Neural cell (in vitro differentiated cells): ENCODE measurements at regions not wholly inside any gene's neighbourhood (a gene's known extent, or its start where the extent isn't known, plus 50 kb on each side); places are given as distances from the start of the nearest gene placed in this dataset.

Source experiments
- H2AFZ ChIP-seq: fragments of 200-600, 300-800 bp; sonication (generic), shearing (Covaris generic); 2 replicates; pipeline ENCODE4 v1.6.0; 2014; ENCODE audit warnings: low read depth, mild to moderate bottlenecking, antibody characterized with exemption, low read length, moderate library complexity
- H3F3A ChIP-seq: fragments of 200-600 bp; shearing (Covaris generic); 2 replicates; pipeline ENCODE4 v1.6.1; 2016; ENCODE audit warnings: mild to moderate bottlenecking, moderate library complexity, mixed read lengths, antibody characterized with exemption, low read length; ENCODE audit not compliant: insufficient read depth, poor library complexity, severe bottlenecking
- H3K27ac ChIP-seq: fragments of 200-600, 300-800 bp; sonication (generic), shearing (Covaris generic); 2 replicates; pipeline ENCODE4 v1.5.1; 2014; ENCODE audit warnings: mild to moderate bottlenecking, low read length, moderate library complexity
- H3K27me3 ChIP-seq: fragments of 300-800, 200-600 bp; sonication (generic), shearing (Covaris generic); 2 replicates; pipeline ENCODE4 v1.6.0; 2014; ENCODE audit warnings: mild to moderate bottlenecking, low read depth, low read length, moderate library complexity; ENCODE audit not compliant: insufficient read depth
- H3K36me3 ChIP-seq: fragments of 300-800, 200-600 bp; sonication (generic), shearing (Covaris generic); 2 replicates; pipeline ENCODE4 v1.5.1; 2014; ENCODE audit warnings: mild to moderate bottlenecking, antibody characterized with exemption, low read length, moderate library complexity; ENCODE audit not compliant: insufficient read depth
- H3K4me2 ChIP-seq: fragments of 300-800, 200-600 bp; sonication (generic), shearing (Covaris generic); 2 replicates; pipeline ENCODE4 v1.6.0; 2014; ENCODE audit warnings: mild to moderate bottlenecking, low read length
- H3K4me3 ChIP-seq: fragments of 300-800, 200-600 bp; sonication (generic), shearing (Covaris generic); 2 replicates; pipeline ENCODE4 v1.5.1; 2014; ENCODE audit warnings: mild to moderate bottlenecking, low read length, moderate library complexity
- H3K79me2 ChIP-seq: fragments of 200-600 bp; shearing (Covaris generic); replicated peaks from 2 replicates; pipeline ENCODE4 v1.6.0; 2014; ENCODE audit warnings: mild to moderate bottlenecking, low read length, moderate library complexity; ENCODE audit not compliant: insufficient read depth
- H3K9ac ChIP-seq: fragments of 300-800, 200-600 bp; sonication (generic), shearing (Covaris generic); 2 replicates; pipeline ENCODE4 v1.6.1; 2016; ENCODE audit warnings: mild to moderate bottlenecking, low read length, mixed read lengths
- H3K9me2 ChIP-seq: fragments of 200-600 bp; shearing (Covaris generic); 2 replicates; pipeline ENCODE4 v1.6.1; 2016; ENCODE audit warnings: mild to moderate bottlenecking, low read length, mixed read lengths; ENCODE audit not compliant: insufficient read depth
- H3K9me3 ChIP-seq: fragments of 200-600, 300-800 bp; sonication (generic), shearing (Covaris generic); 2 replicates; pipeline ENCODE4 v1.6.1; 2016; ENCODE audit warnings: mild to moderate bottlenecking, mixed run types, low read length, moderate library complexity, mixed read lengths
- H4K20me1 ChIP-seq: fragments of 200-600 bp; shearing (Covaris generic); 2 replicates; pipeline ENCODE4 v1.6.1; 2016; ENCODE audit warnings: mild to moderate bottlenecking, mixed run types; ENCODE audit not compliant: insufficient read depth
- EP300 ChIP-seq: fragments of 450-650 bp; conservative IDR thresholded peaks from 2 replicates; pipeline ENCODE4 v1.6.1; 2014; ENCODE audit warnings: antibody characterized with exemption, mild to moderate bottlenecking, moderate library complexity; ENCODE audit not compliant: poor library complexity, severe bottlenecking
- EZH2 ChIP-seq: fragments of 200-600, 300-800 bp; shearing (Covaris generic), sonication (generic); IDR thresholded peaks from 2 replicates; pipeline ENCODE4 v1.6.1; 2014; ENCODE audit warnings: antibody characterized with exemption, low read length, borderline replicate concordance, mild to moderate bottlenecking; ENCODE audit not compliant: insufficient read depth, poor library complexity, severe bottlenecking
- MXI1 ChIP-seq: fragments of 450-650 bp; conservative IDR thresholded peaks from 2 replicates; pipeline ENCODE4 v1.6.1; 2014; ENCODE audit warnings: antibody characterized with exemption, mild to moderate bottlenecking; ENCODE audit not compliant: poor library complexity, severe bottlenecking
- POLR2AphosphoS5 ChIP-seq: IDR thresholded peaks from 2 replicates; pipeline ENCODE4 v1.6.1; 2012
- RAD21 ChIP-seq: fragments of 450-650 bp; conservative IDR thresholded peaks from 2 replicates; pipeline ENCODE4 v1.6.1; 2014; ENCODE audit warnings: antibody characterized with exemption, mild to moderate bottlenecking, moderate library complexity
- SMC3 ChIP-seq: fragments of 450-650 bp; conservative IDR thresholded peaks from 2 replicates; pipeline ENCODE4 v1.6.1; 2014; ENCODE audit warnings: antibody characterized with exemption, mild to moderate bottlenecking, moderate library complexity; ENCODE audit not compliant: poor library complexity
- TAF1 ChIP-seq: IDR thresholded peaks from 2 replicates; pipeline ENCODE4 v1.6.1; 2012; ENCODE audit warnings: low read depth
- TF ChIP-seq, protein P1 (sequence below): fragments of 450-650 bp; IDR thresholded peaks from 2 replicates; pipeline ENCODE4 v1.5.1; 2014; ENCODE audit warnings: antibody characterized with exemption, mild to moderate bottlenecking, moderate library complexity; ENCODE audit not compliant: poor library complexity, severe bottlenecking
- TF ChIP-seq, protein P2 (sequence below): IDR thresholded peaks from 2 replicates; pipeline ENCODE4 v1.6.1; 2012; ENCODE audit warnings: borderline replicate concordance

DNA sequence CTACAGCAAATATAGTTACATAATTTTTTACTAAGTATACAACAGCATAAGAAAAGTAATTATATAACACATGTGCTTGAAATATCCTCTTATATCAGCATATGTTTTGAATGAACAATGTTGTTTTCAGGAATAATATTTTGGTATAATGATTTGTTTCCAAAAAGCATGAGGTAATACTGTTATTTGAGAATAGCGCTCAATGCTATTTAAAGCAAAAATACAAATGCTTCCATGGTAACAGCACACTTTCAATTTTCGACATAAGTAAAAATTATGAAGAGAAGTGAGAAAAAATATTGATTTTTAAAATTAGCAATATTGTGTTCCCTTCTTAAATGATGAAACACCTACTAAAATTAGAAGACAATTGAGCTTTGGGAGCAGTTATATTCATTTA lies 715.9 kb upstream of the ATXN8OS start:
- H2AFZ ChIP-seq = no peak overlapping the region
- no peak overlapping the region for H3K9ac ChIP-seq
- TF ChIP-seq MXI1 (no peak), POLR2AphosphoS5 (no peak), TAF1 (no peak), EZH2 (no peak), SMC3 (no peak), EP300 (no peak), RAD21 (no peak)
- TF ChIP-seq, protein P1, sequence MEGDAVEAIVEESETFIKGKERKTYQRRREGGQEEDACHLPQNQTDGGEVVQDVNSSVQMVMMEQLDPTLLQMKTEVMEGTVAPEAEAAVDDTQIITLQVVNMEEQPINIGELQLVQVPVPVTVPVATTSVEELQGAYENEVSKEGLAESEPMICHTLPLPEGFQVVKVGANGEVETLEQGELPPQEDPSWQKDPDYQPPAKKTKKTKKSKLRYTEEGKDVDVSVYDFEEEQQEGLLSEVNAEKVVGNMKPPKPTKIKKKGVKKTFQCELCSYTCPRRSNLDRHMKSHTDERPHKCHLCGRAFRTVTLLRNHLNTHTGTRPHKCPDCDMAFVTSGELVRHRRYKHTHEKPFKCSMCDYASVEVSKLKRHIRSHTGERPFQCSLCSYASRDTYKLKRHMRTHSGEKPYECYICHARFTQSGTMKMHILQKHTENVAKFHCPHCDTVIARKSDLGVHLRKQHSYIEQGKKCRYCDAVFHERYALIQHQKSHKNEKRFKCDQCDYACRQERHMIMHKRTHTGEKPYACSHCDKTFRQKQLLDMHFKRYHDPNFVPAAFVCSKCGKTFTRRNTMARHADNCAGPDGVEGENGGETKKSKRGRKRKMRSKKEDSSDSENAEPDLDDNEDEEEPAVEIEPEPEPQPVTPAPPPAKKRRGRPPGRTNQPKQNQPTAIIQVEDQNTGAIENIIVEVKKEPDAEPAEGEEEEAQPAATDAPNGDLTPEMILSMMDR = no peak
- TF ChIP-seq, protein P2, sequence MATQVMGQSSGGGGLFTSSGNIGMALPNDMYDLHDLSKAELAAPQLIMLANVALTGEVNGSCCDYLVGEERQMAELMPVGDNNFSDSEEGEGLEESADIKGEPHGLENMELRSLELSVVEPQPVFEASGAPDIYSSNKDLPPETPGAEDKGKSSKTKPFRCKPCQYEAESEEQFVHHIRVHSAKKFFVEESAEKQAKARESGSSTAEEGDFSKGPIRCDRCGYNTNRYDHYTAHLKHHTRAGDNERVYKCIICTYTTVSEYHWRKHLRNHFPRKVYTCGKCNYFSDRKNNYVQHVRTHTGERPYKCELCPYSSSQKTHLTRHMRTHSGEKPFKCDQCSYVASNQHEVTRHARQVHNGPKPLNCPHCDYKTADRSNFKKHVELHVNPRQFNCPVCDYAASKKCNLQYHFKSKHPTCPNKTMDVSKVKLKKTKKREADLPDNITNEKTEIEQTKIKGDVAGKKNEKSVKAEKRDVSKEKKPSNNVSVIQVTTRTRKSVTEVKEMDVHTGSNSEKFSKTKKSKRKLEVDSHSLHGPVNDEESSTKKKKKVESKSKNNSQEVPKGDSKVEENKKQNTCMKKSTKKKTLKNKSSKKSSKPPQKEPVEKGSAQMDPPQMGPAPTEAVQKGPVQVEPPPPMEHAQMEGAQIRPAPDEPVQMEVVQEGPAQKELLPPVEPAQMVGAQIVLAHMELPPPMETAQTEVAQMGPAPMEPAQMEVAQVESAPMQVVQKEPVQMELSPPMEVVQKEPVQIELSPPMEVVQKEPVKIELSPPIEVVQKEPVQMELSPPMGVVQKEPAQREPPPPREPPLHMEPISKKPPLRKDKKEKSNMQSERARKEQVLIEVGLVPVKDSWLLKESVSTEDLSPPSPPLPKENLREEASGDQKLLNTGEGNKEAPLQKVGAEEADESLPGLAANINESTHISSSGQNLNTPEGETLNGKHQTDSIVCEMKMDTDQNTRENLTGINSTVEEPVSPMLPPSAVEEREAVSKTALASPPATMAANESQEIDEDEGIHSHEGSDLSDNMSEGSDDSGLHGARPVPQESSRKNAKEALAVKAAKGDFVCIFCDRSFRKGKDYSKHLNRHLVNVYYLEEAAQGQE = no peak
- H3K9me2 ChIP-seq = no peaks in the 10 kb centered on the region
- no peak overlapping the region for H3K27ac ChIP-seq
- H3K9me3 ChIP-seq = no peaks in the 10 kb centered on the region
- no peak overlapping the region for H3K4me3 ChIP-seq
- no peak overlapping the region for H3K4me2 ChIP-seq
- no peaks in the 10 kb centered on the region for H3K36me3 ChIP-seq
- no peaks in the 10 kb centered on the region for H3F3A ChIP-seq
- no peaks in the 10 kb centered on the region for H4K20me1 ChIP-seq
- no peaks in the 10 kb centered on the region for H3K79me2 ChIP-seq
- H3K27me3 ChIP-seq = no peaks in the 10 kb centered on the region

DNA sequence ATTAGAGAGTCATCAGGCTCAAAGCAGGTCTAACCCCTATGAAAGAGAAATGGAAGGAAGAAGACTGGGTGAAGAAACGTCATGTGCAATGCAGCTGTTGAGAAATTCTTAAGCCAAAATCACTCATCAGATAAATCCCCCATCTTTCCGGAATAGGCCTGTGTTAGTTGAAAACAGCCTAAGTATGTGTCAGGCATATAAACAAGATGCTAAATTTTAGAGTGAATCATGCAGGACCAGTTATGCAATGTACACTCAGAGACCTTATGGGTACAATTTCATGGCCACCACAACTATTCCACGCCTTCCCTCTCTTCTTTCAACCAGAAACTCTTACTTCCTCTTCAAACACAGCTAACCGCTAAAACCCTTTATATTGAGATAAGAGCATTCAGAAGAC lies 717.7 kb upstream of the ATXN8OS start:
- Histone ChIP-seq H3K27ac (no peak overlapping the region), H3K27me3 (no peaks in the 10 kb centered on the region), H4K20me1 (no peaks in the 10 kb centered on the region), H2AFZ (no peak overlapping the region), H3K79me2 (no peaks in the 10 kb centered on the region), H3K9ac (no peak overlapping the region), H3K4me3 (no peak overlapping the region), H3F3A (no peaks in the 10 kb centered on the region), H3K36me3 (no peaks in the 10 kb centered on the region), H3K9me2 (no peaks in the 10 kb centered on the region), H3K9me3 (no peaks in the 10 kb centered on the region), H3K4me2 (no peak overlapping the region)
- no peak for TF ChIP-seq MXI1
- TF ChIP-seq, protein P1 = no peak
